ENCODE measurements at regions not wholly inside any gene's neighbourhood (a gene's known extent, or its start where the extent isn't known, plus 50 kb on each side); places are given as distances from the start of the nearest gene placed in this dataset.

GRCh38 chr4:23388255-23388654 lies 501.6 kb downstream of the PPARGC1A start:
- TF ChIP-seq EZH2phosphoT487 (IDR thresholded peaks at IDR 0.05; ENCODE audit: borderline replicate concordance, low read length) = no peak
- TF ChIP-seq, protein P1, sequence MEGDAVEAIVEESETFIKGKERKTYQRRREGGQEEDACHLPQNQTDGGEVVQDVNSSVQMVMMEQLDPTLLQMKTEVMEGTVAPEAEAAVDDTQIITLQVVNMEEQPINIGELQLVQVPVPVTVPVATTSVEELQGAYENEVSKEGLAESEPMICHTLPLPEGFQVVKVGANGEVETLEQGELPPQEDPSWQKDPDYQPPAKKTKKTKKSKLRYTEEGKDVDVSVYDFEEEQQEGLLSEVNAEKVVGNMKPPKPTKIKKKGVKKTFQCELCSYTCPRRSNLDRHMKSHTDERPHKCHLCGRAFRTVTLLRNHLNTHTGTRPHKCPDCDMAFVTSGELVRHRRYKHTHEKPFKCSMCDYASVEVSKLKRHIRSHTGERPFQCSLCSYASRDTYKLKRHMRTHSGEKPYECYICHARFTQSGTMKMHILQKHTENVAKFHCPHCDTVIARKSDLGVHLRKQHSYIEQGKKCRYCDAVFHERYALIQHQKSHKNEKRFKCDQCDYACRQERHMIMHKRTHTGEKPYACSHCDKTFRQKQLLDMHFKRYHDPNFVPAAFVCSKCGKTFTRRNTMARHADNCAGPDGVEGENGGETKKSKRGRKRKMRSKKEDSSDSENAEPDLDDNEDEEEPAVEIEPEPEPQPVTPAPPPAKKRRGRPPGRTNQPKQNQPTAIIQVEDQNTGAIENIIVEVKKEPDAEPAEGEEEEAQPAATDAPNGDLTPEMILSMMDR (IDR thresholded peaks at IDR 0.05; ENCODE audit: low read depth, low read length, poor library complexity, severe bottlenecking) = no peak
